HG03460 (cell line): ENCODE measurements at regions not wholly inside any gene's neighbourhood (a gene's known extent, or its start where the extent isn't known, plus 50 kb on each side); places are given as distances from the start of the nearest gene placed in this dataset.

Experiments used
- ATAC-seq: cut with Tn5 transposase; IDR thresholded peaks from one replicate; pipeline ENCODE4 v1.9.1; 2021; ENCODE audit not compliant: unreplicated experiment

GRCh38 chr7:125592331-125592730 lies 662.7 kb upstream of the POT1 start:
- no peak for ATAC-seq

GRCh38 chr7:125573126-125573525 lies 643.5 kb upstream of the POT1 start:
- no peak for ATAC-seq

- no peak for ATAC-seq
Observed at GRCh38 chr7:125572414-125572813, 642.8 kb upstream of the POT1 start.

- peak; percentile 67 for ATAC-seq
Observed at GRCh38 chr7:125568799-125569198, 639.2 kb upstream of the POT1 start.

- no peak for ATAC-seq
Observed at GRCh38 chr7:125567686-125568085, 638.1 kb upstream of the POT1 start.

GRCh38 chr7:125563964-125564529 lies 634.4 kb upstream of the POT1 start:
- ATAC-seq, result no peak

GRCh38 chr7:125563557-125563956 lies 633.9 kb upstream of the POT1 start:
- no peak for ATAC-seq

GRCh38 chr7:125561006-125561405 lies 631.4 kb upstream of the POT1 start:
- ATAC-seq, result no peak

GRCh38 chr7:125559921-125560320 lies 630.3 kb upstream of the POT1 start:
- no peak for ATAC-seq

GRCh38 chr7:125555916-125556315 lies 626.3 kb upstream of the POT1 start:
- ATAC-seq, result no peak

- no peak for ATAC-seq
Observed at GRCh38 chr7:125551008-125551407, 621.4 kb upstream of the POT1 start.

- ATAC-seq, result no peak
Observed at GRCh38 chr7:125547505-125547904, 617.9 kb upstream of the POT1 start.

GRCh38 chr7:125530553-125530952 lies 600.9 kb upstream of the POT1 start:
- no peak for ATAC-seq

- no peak for ATAC-seq
Observed at GRCh38 chr7:125529249-125529648, 599.6 kb upstream of the POT1 start.

- ATAC-seq, result no peak
Observed at GRCh38 chr7:125526958-125527357, 597.3 kb upstream of the POT1 start.

GRCh38 chr7:125526092-125526491 lies 596.5 kb upstream of the POT1 start:
- no peak for ATAC-seq

GRCh38 chr7:125516194-125516593 lies 586.6 kb upstream of the POT1 start:
- ATAC-seq, result no peak

- ATAC-seq, result no peak
Observed at GRCh38 chr7:125512373-125512772, 582.7 kb upstream of the POT1 start.

- ATAC-seq, result no peak
Observed at GRCh38 chr7:125511310-125511709, 581.7 kb upstream of the POT1 start.

- no peak for ATAC-seq
Observed at GRCh38 chr7:125506331-125506730, 576.7 kb upstream of the POT1 start.

- no peak for ATAC-seq
Observed at GRCh38 chr7:125504848-125505247, 575.2 kb upstream of the POT1 start.

- no peak for ATAC-seq
Observed at GRCh38 chr7:125495997-125496396, 566.4 kb upstream of the POT1 start.

GRCh38 chr7:125492521-125492920 lies 562.9 kb upstream of the POT1 start:
- no peak for ATAC-seq

GRCh38 chr7:125491137-125491536 lies 561.5 kb upstream of the POT1 start:
- ATAC-seq, result no peak
